HG02970 (cell line): ENCODE measurements at regions not wholly inside any gene's neighbourhood (a gene's known extent, or its start where the extent isn't known, plus 50 kb on each side); places are given as distances from the start of the nearest gene placed in this dataset.

Experiments
- ATAC-seq: cut with Tn5 transposase; IDR thresholded peaks from one replicate; pipeline ENCODE4 v1.9.1; 2021; ENCODE audit warnings: mild to moderate bottlenecking, moderate library complexity, moderate number of reproducible peaks; ENCODE audit not compliant: unreplicated experiment, low FRiP score

DNA sequence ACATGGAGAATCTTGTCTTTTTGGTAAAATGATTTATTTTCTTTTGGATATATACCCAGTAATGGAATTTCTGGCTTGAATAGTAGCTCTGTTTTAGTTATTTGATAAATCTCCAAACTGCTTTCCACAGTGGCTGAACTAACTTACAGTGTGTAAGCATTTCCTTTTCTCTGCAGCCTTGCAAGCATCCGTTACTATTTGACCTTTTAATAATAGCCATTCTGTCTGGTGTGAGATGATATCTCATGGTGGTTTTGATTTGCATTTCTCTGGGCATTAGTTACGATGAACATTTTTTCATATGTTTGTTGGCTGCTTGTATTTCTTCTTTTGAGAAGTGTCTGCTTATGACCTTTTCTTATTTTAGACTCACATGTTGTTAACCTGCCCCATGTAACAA is 190.2 kb downstream of the GALR1 start:
- ATAC-seq, result no peak

DNA sequence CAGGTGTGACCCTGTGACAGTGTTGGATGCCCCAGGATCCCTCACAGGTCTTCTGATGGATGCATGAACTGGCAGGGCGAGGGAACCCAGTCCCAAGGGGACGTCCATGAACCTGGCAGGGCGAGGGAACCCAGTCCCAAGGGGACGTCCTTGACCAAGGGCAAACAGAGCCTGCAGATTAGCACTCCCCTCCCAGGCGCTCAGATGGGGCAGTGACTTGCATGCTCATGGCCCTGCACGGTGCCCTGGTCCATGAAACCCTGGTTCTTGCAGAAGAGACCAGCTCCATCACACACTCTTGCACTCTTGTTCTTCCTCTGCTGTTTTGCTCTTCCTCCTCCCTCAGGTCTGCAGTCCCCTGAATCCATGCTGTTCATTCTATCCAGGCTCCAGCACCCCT is 192.7 kb downstream of the GALR1 start:
- no peak for ATAC-seq

DNA sequence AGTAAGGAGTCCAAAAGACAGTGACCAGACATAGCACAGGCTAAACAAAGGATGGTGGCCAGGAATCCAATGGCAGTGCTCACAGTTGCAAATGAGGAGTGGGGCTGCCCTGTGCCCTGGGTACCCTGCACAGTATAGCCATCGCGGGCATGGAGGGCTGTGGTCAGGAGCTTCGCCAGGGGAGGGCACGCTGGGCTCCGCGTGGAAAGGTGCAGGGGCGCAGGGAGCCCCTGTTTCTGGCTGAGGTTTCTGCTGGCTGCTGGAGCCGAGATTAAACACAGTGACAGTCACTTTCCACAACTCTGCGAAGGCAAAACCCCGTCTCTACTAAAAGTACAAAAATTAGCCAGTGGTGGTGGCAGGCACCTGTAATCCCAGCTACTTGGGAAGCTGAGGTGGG is 194.7 kb downstream of the GALR1 start:
- ATAC-seq, result no peak

DNA sequence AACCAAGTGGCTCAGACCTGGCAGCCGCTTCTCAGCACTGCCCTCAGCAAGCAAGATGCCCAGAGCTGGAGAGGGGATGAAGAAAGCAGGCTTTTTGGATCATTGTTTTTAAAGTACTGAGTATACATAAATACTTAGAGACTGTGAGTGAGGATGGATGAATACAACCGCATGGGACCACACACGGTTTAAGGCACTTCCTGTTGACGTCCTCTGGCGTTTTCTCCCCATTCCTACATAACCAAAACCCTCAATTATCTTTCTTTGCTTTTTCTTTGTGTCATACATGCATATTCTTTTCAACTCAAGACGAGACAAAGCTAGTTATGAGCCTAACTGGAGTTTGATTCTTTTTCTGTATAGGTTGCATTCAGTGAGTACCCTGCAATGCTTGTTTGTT is 198.4 kb downstream of the GALR1 start:
- no peak for ATAC-seq

DNA sequence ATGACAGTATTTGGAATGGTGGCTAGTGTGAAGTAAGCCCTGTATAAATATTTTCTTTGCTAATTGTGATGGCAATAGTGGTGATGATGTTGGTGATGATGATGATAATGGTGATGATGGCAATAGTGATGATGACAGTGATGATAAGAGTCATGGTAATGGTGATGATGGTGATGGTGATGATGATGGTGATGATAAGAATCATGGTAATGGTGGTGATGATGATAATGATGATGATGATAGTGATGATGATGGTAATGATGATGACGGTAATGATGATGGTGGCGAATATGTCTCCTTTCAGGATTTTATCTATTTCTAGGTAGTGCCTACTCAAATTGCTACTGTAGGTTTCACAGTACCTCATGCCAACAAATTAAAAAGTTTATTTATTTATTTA is 205.4 kb downstream of the GALR1 start:
- ATAC-seq, result no peak

DNA sequence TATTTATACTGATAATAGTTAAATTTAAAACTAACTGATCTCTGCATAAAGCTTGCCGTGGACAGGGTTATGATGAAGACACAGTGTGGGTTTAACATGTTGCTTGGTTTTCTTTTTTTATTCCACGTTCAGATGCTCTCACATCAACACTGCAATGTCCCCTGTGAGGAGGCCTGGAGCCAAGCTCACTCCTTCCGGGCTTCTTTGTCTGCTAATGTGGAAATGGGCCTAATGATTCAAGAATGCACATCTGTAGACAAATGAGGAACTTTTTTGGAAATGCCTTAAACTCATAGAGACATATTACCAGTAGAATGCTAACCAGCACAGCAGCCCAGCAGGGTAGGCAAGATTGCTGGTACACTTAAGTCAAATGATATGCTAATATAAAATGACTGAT is 208.0 kb downstream of the GALR1 start:
- no peak for ATAC-seq

DNA sequence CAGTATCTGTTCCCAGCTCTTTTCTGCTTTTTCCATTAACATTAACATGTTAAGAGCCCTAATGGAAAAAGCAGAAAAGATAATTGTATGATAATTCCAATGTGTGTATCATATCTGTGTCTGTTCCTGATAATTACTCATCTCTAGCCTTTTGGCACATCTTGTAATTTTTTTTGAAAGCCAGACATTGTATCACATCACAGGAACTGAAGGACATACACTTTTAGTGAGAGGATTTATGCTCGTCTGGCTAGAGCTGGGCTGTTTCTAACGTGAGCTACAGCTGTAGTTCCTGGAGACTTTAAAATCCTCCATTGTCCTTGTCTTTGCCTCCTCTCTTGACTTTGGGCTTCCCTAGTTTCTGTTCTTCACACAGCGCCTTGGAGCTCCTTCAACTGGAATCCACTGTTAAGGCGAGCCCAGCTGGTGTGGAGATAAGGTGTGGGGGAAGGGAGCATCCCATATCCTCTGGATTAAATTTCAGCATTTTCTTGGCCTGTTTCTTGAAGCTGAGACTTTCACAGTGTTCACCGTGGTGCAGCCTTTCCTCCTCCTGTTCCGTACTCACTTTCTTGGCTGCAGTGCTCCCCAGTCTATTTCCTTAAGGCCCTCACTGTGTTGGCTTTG is 211.5 kb downstream of the GALR1 start:
- no peak for ATAC-seq

DNA sequence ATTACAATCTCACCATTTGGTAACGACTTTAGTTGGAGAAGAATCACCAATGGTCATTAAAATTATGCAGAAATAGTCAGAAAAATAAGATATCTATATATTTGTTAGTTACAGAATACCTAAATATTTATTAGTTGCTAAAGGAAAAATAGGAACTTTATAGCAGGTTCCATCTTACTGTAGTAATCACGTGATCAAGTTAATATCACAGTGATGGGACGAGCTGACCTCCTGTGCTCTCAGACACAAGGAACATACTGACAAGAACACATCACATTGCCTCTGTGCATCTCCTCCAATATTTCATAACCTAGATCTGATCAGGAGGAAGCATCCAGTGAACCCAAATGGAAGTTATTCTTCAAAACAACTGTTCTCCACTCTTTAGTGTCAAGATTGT is 215.3 kb downstream of the GALR1 start:
- ATAC-seq, result no peak

DNA sequence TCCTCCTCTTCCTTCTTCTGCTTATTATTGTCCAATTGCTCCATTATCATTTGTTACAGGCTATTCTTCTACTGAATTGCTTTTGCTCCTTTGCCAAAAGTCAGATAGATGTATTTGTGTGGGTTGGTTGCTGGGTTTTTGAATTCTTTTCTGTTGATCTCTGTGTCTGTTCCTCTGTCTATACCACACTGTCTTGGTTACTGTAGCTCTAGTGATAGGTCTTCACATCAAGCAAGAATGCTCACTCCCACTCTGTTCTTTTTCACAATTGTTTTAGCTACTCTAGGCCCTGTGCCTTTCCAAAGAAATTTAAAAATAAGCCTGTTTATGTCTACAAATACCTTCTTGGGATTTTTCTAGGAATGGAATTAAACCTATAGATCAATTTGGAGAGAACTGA is 217.2 kb downstream of the GALR1 start:
- ATAC-seq, result no peak

DNA sequence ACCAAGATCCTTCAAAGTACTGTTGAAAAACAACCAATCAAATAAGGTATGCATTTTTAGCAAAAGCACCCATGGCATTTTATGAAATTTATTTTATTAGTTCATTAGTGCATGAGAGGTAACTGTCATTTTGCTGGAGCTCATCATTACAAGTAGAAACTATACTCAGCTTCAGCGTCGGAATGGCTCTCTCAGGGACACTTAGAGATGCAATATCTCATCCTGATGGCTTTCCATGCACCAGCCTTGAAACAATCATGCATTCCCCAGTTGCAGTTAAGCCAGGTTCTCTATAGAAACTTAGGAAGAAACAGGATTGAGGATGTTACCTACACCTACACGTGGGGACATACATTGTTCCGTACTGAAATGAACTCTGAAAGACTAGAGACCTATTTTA is 219.5 kb downstream of the GALR1 start:
- ATAC-seq, result no peak

DNA sequence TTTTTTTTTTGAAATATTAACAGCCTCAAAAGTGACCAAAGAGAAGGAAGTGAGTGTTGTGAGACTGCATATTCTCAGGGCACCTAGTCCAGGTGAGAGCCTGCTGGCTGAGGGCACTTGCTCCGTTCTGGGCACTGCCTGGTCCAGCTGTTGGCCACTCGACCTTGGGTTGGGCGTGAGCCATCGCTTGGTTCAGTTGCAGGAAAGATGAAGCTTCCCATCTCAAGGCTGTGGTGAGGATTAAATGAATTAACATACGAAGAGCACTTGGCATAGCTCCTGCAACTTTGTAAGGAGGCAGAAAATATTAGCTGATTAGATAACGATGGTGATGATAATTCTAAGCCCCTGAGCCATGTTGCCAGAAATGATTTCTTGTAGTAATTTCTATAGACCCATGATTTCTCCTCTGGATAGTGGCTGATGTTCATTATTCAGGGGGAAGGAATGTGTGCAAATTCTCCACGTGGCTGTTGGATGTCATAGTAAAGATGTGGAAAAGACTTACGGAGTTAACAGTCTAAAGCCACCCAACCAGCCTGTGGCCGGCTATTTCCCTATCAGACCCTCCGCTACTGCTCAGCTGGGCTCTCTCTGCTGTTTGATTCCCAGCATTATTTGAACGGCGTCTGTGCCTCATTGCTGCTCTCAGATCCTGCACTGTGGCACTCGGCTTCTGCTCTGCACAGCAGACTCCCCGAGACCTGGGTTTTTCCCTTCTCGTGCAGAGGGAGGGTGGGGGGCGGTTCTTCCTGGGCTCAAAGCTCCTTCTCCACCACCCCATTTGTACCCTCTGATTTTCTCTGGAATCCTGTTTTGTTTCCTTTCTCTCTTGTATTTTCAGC is 221.1 kb downstream of the GALR1 start:
- no peak for ATAC-seq

DNA sequence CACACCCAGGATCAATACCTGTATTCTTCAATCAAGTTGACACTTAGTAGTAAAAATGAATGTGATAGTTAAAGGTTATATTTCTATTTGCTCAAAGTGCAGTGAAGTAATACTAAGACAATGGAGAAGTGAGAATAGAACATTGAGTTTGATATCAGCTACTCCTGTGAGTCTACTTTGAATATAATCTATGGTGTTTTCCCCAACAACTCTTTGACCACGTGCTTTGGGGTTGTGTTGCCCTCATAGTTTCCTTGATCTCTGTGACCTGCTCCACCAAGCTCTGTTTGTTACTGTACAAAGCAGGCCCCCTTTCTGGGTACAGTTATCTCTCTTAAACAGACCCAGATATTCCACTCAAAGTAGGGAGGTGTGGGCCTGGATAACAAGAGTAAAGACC is 222.9 kb downstream of the GALR1 start:
- no peak for ATAC-seq

DNA sequence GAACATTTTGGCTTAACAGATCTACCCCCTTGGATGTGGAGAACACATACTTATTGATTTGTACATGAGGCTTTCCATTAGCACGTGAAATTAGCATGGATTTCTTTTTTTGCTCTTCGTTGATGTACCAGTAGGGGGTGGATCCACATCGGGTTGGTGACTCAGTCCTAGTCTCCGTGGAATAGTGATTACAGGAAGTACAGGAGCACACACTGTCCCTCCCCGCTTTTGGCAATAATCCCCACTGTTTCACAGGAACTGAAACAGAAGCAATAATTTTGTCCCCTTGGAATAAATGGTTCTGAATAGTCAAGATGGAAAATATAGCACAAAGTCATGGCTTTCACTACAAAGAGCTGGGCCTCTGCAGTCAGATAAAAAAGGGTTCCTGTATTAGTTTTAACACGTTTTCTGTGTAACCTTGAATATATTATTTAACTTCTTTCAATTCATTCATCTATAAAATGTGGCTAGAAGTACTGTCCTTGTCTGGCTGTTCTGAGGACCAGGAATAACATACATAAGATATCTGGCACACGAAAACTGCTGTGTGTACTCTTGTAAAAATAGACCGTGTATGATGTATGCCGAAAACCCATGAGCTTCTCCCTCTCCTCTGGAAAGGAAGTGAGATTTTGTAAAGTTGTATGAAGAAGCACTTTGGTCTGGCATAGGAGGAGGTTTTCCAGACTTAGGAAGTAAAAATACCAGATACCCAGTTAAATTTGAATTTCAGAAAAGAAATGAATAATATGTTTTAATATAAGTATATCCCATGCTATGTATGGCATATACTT is 229.2 kb downstream of the GALR1 start:
- no peak for ATAC-seq

DNA sequence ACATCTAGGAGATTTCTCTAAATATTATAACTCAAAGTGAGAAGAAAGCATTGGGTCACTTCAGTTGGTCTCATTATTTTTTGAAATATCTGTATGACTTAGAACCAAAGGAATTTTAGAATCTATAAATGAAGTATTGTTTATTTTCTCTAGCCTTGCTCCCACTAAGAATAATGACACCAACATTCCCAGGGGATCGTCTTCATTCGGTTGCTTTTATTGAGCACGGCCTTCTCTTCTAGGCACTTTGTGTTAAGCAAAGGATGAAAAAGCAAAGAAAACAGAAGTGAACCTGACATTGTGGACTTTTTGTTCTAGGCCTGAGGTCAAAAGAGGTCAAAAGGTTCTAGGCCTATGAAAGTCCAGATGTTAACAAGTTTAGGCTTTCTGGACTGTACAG is 231.9 kb downstream of the GALR1 start:
- ATAC-seq, result no peak

DNA sequence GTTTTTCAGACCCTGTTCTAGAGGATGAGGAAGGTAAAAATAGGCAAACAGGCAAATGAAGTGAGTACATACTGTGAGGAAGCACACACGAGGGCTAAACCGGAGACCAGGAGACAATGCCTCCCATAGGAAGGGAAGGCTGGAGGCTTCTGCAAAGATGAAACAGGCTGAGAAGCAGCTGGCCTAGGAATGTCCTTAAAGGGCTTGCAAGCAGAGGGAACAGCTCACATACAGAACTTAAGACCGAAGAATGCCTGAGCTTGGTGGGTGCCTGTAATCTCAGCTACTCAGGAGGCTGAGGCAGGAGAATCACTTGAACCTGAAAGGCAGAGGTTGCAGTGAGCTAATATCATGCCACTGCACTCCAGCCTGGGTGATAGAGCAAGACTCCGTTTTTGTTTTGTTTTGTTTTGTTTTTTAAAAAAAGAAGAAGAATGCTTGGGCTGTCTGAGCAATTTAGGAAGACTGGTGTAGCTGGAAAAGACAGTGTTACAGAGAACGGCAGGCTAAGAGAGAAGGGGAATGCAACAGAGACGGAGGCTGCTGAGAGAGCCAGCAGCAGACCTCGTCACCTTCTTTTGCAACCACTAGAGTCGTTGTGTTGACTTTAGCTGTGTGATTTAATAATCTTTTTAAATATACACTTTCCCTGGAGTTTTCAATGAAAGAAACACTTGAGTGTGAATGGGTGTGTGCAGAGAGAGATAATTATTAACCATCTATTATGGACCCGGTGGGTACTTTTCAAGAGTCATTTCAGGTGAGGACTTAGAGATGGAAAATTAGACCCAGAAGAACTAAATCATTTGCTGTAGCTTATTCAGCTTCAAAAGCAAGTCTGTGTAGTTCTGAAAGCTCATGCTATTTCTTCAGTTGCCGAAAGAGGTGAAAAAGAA is 232.8 kb downstream of the GALR1 start:
- no peak for ATAC-seq

DNA sequence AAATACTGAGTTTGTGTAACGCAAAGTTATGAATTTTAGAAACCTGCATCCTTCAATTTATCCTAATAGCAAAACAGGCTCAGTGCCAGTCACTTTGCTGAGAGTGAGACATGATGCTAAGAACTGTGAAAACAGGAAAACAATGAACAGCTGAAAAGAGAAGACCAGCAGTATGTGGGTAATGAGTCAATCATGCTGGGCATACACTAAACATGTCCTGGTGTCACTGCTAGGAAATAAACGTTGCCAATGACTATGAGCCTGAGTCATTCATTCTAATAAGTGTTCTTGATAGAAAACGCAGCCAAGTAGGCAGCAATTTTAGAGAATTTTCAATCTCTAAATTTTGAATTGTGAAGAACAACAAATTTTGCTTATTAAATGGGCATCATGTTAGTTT is 237.3 kb downstream of the GALR1 start:
- no peak for ATAC-seq

DNA sequence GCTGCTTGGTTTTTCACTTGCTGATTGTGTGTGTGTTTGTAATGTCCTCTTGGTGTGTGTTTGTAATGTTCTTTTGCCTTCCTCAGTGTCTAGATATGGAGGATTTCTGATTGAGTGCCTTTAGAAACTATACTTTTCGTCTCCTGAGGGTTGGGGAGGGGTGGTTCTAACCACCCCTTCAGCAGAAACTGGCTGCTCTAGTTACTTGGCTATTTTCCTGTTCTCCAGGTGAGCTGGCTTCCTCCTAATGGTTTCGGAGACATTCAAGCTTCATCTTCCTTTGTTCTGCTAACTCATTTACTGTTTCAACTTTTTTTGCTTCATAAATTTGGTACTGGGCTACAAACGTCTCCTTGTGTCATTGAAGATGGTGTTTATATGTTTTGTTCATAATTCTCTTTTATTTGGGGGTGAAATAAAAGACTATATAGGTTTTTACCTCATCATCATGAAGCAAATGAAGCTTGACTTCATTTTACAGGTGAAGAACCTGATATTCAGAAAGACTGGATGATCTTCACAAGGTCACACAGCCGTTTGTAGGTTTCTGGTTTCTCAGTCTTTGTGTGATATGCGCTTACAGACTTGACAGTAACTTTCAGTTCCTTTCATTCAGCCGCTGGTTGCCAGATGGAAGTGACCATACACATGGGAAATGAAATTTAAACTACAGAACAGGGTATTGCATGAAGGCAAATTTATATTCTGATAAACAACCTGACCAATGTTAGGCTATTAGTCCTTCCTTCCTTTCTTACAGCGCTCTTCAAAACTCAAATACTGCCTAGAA is 238.5 kb downstream of the GALR1 start:
- ATAC-seq, result no peak

DNA sequence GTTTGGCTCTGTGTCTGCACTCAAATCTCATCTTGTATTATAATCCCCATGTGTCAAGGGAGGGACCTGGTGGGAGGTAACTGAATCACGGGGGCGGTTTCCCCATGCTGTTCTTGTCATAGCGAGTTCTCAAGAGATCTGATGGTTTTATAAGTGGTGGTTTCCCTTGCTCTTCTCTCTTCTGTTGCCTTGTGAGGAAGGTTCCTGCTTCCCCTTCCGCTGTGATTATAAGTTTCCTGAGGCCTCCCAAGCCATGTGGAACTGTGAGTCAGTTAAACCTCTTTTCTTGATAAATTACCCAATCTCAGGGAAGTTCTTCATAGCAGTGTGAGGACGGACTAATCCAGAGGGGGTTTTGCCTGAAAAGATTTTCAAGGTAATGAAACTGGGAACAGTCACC is 245.4 kb downstream of the GALR1 start:
- ATAC-seq, result no peak

DNA sequence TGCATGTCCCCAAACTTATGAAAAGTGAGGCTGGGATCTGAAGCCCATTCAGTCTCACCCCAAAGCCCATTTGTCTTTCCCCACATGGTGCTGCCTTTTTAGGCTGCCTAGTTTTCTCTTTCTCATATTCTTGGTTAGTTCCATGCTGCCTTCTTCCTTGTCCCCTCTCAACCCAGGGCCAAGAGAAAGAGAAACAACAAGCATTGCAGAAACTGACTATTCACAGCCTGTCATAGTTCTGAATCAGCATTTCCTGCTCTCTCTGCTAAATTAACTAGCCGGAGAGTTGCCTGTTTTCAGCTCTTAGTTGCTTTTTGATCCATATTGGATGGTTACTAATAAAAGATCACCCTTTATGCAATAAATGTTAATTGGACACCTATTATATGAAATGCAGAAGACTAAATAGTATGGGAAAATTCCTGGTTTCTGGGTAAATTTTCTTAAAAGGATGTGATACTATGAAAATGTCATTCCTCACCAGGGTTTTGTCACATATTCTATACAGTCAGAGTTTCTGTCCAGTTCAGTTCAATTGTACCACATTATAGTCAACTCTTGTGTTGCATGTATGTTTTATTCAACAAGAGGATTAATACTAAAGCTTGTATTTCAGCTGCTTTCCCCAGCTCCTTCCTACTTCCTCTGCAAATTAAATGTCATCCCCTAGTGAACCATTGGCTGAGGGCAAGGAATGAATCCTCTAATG is 246.5 kb downstream of the GALR1 start:
- no peak for ATAC-seq
